NCI-H82 treated with DMSO at 0.1 percent for 48 hours (cell line): ENCODE measurements at regions not wholly inside any gene's neighbourhood (a gene's known extent, or its start where the extent isn't known, plus 50 kb on each side); places are given as distances from the start of the nearest gene placed in this dataset.
"Not testable (repeated sequence)": the region's sequence is repeated elsewhere in the genome, so short reads cannot be mapped to it uniquely, and the experiment has no call there.

Experiments
- DNase-seq: peaks from one replicate; lab custom pipeline; 2025; ENCODE audit not compliant: unreplicated experiment; lab: John Stamatoyannopoulos, UW

GRCh38 chr6:144756469-144756868 is 471.3 kb downstream of the UTRN start:
- no peak for DNase-seq

GRCh38 chr6:144757299-144757698 is 472.2 kb downstream of the UTRN start:
- no peak for DNase-seq

- DNase-seq, result no peak
Observed at GRCh38 chr6:144757730-144758129, 472.6 kb downstream of the UTRN start.

GRCh38 chr6:144758602-144759001 is 473.5 kb downstream of the UTRN start:
- DNase-seq, result no peak

- peak; percentile 50 for DNase-seq
Observed at GRCh38 chr6:144762469-144762868, 477.3 kb downstream of the UTRN start.

- DNase-seq, result no peak
Observed at GRCh38 chr6:144767051-144767450, 481.9 kb downstream of the UTRN start.

- no peak for DNase-seq
Observed at GRCh38 chr6:144768551-144769075, 483.5 kb downstream of the UTRN start.

- no peak for DNase-seq
Observed at GRCh38 chr6:144769142-144769541, 484.0 kb downstream of the UTRN start.

GRCh38 chr6:144776031-144776819 is 491.1 kb downstream of the UTRN start:
- no peak for DNase-seq

GRCh38 chr6:144777249-144777648 is 492.1 kb downstream of the UTRN start:
- DNase-seq, result no peak

- no peak for DNase-seq
Observed at GRCh38 chr6:144778056-144778455, 492.9 kb downstream of the UTRN start.

GRCh38 chr6:144778773-144779492 is 493.8 kb downstream of the UTRN start:
- DNase-seq, result no peak

GRCh38 chr6:144781836-144782235 is 496.7 kb downstream of the UTRN start:
- no peak for DNase-seq

- DNase-seq, result no peak
Observed at GRCh38 chr6:144782634-144783033, 497.5 kb downstream of the UTRN start.

GRCh38 chr6:144785056-144785455 is 499.9 kb downstream of the UTRN start:
- DNase-seq, result no peak

- no peak for DNase-seq
Observed at GRCh38 chr6:144786825-144787224, 501.7 kb downstream of the UTRN start.

- no peak for DNase-seq
Observed at GRCh38 chr6:144793744-144794143, 508.6 kb downstream of the UTRN start.

GRCh38 chr6:144795022-144795421 is 509.9 kb downstream of the UTRN start:
- DNase-seq, result not testable (repeated sequence)

- DNase-seq, result no peak
Observed at GRCh38 chr6:144796070-144796469, 510.9 kb downstream of the UTRN start.

GRCh38 chr6:144797881-144798589 is 512.9 kb downstream of the UTRN start:
- DNase-seq, result no peak

- DNase-seq, result no peak
Observed at GRCh38 chr6:144804246-144804790, 519.2 kb downstream of the UTRN start.
